ENCODE measurements at regions not wholly inside any gene's neighbourhood (a gene's known extent, or its start where the extent isn't known, plus 50 kb on each side); places are given as distances from the start of the nearest gene placed in this dataset.

DNA sequence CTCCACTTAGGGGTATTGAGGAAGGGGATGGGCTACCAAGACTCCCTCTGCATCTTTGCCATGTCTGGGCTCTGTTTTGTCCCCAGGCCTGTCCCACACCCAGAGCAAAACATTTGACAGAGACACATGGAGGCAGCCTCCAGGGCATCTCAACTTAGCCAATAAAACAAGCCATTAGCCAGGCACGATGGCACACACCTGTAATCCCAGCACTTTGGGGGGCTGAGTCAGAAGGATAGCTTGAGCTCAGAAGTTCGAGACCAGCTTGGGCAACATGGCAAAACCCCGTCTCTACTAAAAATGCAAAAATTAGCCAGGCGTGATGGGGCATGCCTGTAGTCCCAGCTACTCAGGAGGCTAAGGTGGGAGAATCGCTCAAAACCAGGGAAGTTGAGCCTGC, 120.3 kb upstream of the IPO9 start:
- no peaks in the 10 kb centered on the region for H3F3A ChIP-seq (ENCODE audit: insufficient read depth, low read length, poor library complexity, severe bottlenecking)
- H3K4me3 ChIP-seq (ENCODE audit: low read length): no peak overlapping the region
- H3K79me2 ChIP-seq (replicated peaks; ENCODE audit: insufficient read depth, low read length): peaks cover 77% of the 10 kb centered on the region
- H3K27ac ChIP-seq (ENCODE audit: low read length): no peak overlapping the region
- H3K4me2 ChIP-seq (ENCODE audit: low read length): no peak overlapping the region
- H4K20me1 ChIP-seq (ENCODE audit: insufficient read depth): peaks cover 6% of the 10 kb centered on the region
- no peaks in the 10 kb centered on the region for H3K36me3 ChIP-seq (ENCODE audit: insufficient read depth, low read length)
- no peaks in the 10 kb centered on the region for H3K9me3 ChIP-seq (ENCODE audit: low read length)
- no peaks in the 10 kb centered on the region for H3K27me3 ChIP-seq (ENCODE audit: insufficient read depth, low read depth, low read length)
- no peak overlapping the region for H2AFZ ChIP-seq (ENCODE audit: low read depth, low read length)
- no peak for TF ChIP-seq SMC3 (conservative IDR thresholded peaks at IDR 0.05; ENCODE audit: poor library complexity)
- TF ChIP-seq, protein P1, sequence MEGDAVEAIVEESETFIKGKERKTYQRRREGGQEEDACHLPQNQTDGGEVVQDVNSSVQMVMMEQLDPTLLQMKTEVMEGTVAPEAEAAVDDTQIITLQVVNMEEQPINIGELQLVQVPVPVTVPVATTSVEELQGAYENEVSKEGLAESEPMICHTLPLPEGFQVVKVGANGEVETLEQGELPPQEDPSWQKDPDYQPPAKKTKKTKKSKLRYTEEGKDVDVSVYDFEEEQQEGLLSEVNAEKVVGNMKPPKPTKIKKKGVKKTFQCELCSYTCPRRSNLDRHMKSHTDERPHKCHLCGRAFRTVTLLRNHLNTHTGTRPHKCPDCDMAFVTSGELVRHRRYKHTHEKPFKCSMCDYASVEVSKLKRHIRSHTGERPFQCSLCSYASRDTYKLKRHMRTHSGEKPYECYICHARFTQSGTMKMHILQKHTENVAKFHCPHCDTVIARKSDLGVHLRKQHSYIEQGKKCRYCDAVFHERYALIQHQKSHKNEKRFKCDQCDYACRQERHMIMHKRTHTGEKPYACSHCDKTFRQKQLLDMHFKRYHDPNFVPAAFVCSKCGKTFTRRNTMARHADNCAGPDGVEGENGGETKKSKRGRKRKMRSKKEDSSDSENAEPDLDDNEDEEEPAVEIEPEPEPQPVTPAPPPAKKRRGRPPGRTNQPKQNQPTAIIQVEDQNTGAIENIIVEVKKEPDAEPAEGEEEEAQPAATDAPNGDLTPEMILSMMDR (IDR thresholded peaks at IDR 0.05; ENCODE audit: poor library complexity, severe bottlenecking): no peak
- TF ChIP-seq RAD21 (conservative IDR thresholded peaks at IDR 0.05): no peak
- no peaks in the 10 kb centered on the region for H3K9me2 ChIP-seq (ENCODE audit: insufficient read depth, low read length)
- H3K9ac ChIP-seq (ENCODE audit: low read length): no peak overlapping the region

DNA sequence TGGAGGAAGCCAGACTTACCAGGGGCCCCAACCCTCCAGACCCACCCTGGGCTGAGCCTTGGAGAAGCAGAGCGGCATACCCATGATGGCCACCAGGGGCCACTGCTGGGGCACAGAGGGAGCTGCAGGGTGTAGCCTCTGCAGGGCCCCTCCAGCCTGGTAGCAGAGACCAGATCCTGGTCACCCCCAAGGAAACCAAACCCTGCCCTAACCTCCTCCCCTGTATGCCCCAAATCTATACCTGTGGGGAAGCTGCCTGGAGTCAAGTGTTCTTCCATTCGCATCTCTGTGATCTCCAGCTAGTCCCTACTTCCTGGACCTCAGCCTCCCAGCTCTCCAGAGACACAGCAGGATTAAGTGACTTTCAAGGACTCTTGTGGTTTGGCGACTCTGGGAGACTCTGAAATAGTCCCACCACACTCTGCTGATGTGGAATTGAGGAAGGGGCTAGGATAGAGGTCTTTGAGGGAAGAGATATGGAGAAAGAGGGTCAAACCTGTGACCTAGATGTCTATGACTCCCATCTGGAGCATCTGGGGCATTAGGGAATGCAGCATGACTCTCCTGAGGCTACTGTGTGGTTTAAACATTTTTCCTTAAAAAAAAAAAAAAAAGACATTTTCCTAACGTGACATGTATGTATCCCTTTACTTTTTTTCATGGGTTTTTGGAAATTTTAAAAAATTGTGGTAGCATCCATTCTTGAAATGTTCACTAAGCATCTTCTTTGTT, 119.2 kb upstream of the IPO9 start:
- TF ChIP-seq, protein P1 (IDR thresholded peaks at IDR 0.05; ENCODE audit: poor library complexity, severe bottlenecking): peak; percentile 59
- peak; percentile 63 for TF ChIP-seq SMC3 (conservative IDR thresholded peaks at IDR 0.05; ENCODE audit: poor library complexity)
- peak; percentile 50 for TF ChIP-seq RAD21 (conservative IDR thresholded peaks at IDR 0.05)
- TF ChIP-seq POLR2AphosphoS5 (IDR thresholded peaks at IDR 0.05): no peak
- H3K27ac ChIP-seq (ENCODE audit: low read length): no peak overlapping the region
- no peak overlapping the region for H3K4me2 ChIP-seq (ENCODE audit: low read length)
- no peaks in the 10 kb centered on the region for H3K9me2 ChIP-seq (ENCODE audit: insufficient read depth, low read length)
- no peaks in the 10 kb centered on the region for H3K9me3 ChIP-seq (ENCODE audit: low read length)
- H3K36me3 ChIP-seq (ENCODE audit: insufficient read depth, low read length): no peaks in the 10 kb centered on the region
- H3K9ac ChIP-seq (ENCODE audit: low read length): no peak overlapping the region
- no peaks in the 10 kb centered on the region for H3K27me3 ChIP-seq (ENCODE audit: insufficient read depth, low read depth, low read length)
- no peaks in the 10 kb centered on the region for H3F3A ChIP-seq (ENCODE audit: insufficient read depth, low read length, poor library complexity, severe bottlenecking)
- no peak overlapping the region for H3K4me3 ChIP-seq (ENCODE audit: low read length)
- peaks cover 66% of the 10 kb centered on the region for H3K79me2 ChIP-seq (replicated peaks; ENCODE audit: insufficient read depth, low read length)
- H2AFZ ChIP-seq (ENCODE audit: low read depth, low read length): no peak overlapping the region
- peaks cover 3% of the 10 kb centered on the region for H4K20me1 ChIP-seq (ENCODE audit: insufficient read depth)

DNA sequence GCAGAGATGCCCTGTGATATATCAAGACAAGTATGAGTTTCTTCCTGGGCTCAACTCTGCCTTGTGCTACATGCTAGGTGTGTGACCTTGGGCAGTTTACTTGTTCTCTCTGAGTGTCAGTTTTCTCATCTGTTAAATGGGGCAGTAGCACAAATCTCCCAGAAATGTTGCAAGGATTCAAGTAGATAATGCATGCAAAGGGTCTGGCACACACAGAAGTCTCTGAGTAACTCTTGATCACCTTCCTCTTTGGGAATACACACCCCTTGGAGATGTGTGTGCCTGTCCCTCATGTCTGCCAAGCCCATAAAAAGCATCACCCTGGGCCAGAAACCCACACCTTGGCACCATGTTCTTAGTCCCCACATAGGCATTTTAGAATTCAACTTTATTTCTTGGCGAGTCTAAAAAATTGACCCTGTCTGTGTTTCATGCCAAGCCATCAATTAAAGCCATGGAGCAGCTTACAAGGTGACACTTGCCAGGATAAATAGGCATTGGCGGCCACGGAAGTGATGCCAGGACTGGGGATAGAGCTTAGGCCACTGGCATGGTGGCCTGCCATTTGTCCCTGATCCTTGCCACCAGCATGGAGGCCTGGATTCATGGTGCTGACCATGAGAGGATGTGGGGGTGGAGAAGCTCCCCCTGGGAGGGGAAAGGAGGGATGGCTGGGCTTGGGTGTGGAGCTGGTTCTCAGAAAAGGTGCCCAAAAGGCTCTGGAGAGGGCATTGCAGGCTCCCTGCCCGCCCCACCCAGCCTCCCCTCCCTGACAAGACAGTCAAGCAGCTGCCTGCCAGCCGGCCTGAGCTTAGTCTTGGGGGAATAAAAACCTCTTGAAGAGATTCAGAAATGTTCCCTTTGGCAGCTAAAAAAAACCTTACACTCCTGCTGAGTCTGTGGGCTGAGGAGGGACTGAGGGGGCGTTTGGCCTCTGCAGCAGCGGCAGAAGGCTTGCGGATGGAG, 118.0 kb upstream of the IPO9 start:
- peaks cover 55% of the 10 kb centered on the region for H3K79me2 ChIP-seq (replicated peaks; ENCODE audit: insufficient read depth, low read length)

More for the DNA sequence above, 118.0 kb upstream of the IPO9 start:
- H4K20me1 ChIP-seq (ENCODE audit: insufficient read depth): peaks cover 4% of the 10 kb centered on the region
- no peaks in the 10 kb centered on the region for H3F3A ChIP-seq (ENCODE audit: insufficient read depth, low read length, poor library complexity, severe bottlenecking)
- H3K4me2 ChIP-seq (ENCODE audit: low read length): no peak overlapping the region
- no peaks in the 10 kb centered on the region for H3K9me3 ChIP-seq (ENCODE audit: low read length)
- H3K27me3 ChIP-seq (ENCODE audit: insufficient read depth, low read depth, low read length): no peaks in the 10 kb centered on the region
- H3K27ac ChIP-seq (ENCODE audit: low read length): no peak overlapping the region
- no peak overlapping the region for H3K9ac ChIP-seq (ENCODE audit: low read length)
- no peak overlapping the region for H3K4me3 ChIP-seq (ENCODE audit: low read length)
- no peaks in the 10 kb centered on the region for H3K9me2 ChIP-seq (ENCODE audit: insufficient read depth, low read length)
- TF ChIP-seq EP300 (conservative IDR thresholded peaks at IDR 0.05; ENCODE audit: poor library complexity, severe bottlenecking) (no peak), MXI1 (conservative IDR thresholded peaks at IDR 0.05; ENCODE audit: poor library complexity, severe bottlenecking) (no peak), TAF1 (IDR thresholded peaks at IDR 0.05; ENCODE audit: low read depth) (no peak), POLR2AphosphoS5 (IDR thresholded peaks at IDR 0.05) (no peak), SMC3 (conservative IDR thresholded peaks at IDR 0.05; ENCODE audit: poor library complexity) (no peak), RAD21 (conservative IDR thresholded peaks at IDR 0.05) (no peak), EZH2 (IDR thresholded peaks at IDR 0.05; ENCODE audit: borderline replicate concordance, insufficient read depth, low read length, poor library complexity, severe bottlenecking) (no peak)
- TF ChIP-seq, protein P2, sequence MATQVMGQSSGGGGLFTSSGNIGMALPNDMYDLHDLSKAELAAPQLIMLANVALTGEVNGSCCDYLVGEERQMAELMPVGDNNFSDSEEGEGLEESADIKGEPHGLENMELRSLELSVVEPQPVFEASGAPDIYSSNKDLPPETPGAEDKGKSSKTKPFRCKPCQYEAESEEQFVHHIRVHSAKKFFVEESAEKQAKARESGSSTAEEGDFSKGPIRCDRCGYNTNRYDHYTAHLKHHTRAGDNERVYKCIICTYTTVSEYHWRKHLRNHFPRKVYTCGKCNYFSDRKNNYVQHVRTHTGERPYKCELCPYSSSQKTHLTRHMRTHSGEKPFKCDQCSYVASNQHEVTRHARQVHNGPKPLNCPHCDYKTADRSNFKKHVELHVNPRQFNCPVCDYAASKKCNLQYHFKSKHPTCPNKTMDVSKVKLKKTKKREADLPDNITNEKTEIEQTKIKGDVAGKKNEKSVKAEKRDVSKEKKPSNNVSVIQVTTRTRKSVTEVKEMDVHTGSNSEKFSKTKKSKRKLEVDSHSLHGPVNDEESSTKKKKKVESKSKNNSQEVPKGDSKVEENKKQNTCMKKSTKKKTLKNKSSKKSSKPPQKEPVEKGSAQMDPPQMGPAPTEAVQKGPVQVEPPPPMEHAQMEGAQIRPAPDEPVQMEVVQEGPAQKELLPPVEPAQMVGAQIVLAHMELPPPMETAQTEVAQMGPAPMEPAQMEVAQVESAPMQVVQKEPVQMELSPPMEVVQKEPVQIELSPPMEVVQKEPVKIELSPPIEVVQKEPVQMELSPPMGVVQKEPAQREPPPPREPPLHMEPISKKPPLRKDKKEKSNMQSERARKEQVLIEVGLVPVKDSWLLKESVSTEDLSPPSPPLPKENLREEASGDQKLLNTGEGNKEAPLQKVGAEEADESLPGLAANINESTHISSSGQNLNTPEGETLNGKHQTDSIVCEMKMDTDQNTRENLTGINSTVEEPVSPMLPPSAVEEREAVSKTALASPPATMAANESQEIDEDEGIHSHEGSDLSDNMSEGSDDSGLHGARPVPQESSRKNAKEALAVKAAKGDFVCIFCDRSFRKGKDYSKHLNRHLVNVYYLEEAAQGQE (IDR thresholded peaks at IDR 0.05; ENCODE audit: borderline replicate concordance): no peak
- TF ChIP-seq, protein P1 (IDR thresholded peaks at IDR 0.05; ENCODE audit: poor library complexity, severe bottlenecking): no peak
- H2AFZ ChIP-seq (ENCODE audit: low read depth, low read length): no peak overlapping the region
- H3K36me3 ChIP-seq (ENCODE audit: insufficient read depth, low read length): no peaks in the 10 kb centered on the region
